ENCODE measurements at regions not wholly inside any gene's neighbourhood (a gene's known extent, or its start where the extent isn't known, plus 50 kb on each side); places are given as distances from the start of the nearest gene placed in this dataset.
"Not testable (repeated sequence)": the region's sequence is repeated elsewhere in the genome, so short reads cannot be mapped to it uniquely, and the experiment has no call there.

DNA sequence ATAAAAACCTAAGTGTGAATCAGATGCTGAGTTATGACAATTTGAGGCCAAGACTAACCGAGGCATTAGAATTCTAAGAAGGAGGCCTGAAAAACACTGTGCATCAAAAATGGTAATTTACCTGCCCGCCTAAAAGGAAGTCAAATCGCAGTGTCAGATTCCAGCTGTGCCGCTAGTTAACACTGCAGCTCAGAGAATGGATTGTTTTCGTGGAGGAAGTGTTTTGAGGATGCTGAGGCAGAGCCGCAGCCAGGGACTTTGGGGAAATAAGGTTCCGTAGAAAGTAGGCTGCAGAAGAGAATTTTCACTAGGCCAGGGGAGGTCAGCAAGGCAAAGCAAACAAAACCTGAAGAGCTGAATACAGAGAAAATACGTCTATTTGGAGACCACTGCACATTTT is 226.4 kb upstream of the ISL1 start:
- no peak for DNase-seq (ENCODE audit: low read depth in 4 of 6, low spot score in 6 of 6)
- Histone ChIP-seq H3K36me3 (ENCODE audit: control insufficient read depth, insufficient read depth, low read length) (no peaks in the 10 kb centered on the region), H3K9me3 (ENCODE audit: control insufficient read depth, insufficient read depth, low read length) (no peaks in the 10 kb centered on the region), H3K4me3 (ENCODE audit: low read depth, low read length) (no peak overlapping the region), H3K27me3 (ENCODE audit: control insufficient read depth, insufficient read depth, low read length) (no peaks in the 10 kb centered on the region), H3K4me1 (ENCODE audit: control insufficient read depth, insufficient read depth, low read length) (no peaks in the 10 kb centered on the region), H3K27ac (ENCODE audit: low read depth, low read length) (no peak overlapping the region)
- WGBS (ENCODE audit: insufficient coverage): 28% methylated on average over 5 of the region's 8 CpGs

DNA sequence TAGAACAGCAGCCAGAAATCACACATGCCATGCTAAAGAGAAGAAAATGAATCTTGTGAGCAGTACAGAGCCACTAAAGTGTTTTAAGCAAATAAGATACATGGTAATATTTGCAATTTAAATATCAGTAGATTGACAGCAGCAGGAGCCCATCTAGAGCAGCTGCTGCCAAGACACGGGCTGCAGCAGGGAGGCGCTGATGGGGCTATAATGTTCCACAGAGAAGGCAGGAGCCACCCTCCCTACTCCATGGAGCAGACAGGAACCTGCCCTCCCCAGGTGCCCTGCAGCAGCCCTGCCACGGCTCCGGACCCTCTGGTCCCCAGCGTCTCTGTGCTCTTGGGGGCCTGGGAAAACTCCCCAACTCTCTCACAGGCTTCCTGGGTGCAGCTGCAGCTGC is 224.1 kb upstream of the ISL1 start:
- no peaks in the 10 kb centered on the region for H3K9me3 ChIP-seq (ENCODE audit: control insufficient read depth, insufficient read depth, low read length)
- H3K4me3 ChIP-seq (ENCODE audit: low read depth, low read length): no peak overlapping the region
- no peaks in the 10 kb centered on the region for H3K36me3 ChIP-seq (ENCODE audit: control insufficient read depth, insufficient read depth, low read length)
- WGBS (ENCODE audit: insufficient coverage): 96% methylated on average over 5 of the region's 5 CpGs
- no peak for DNase-seq (ENCODE audit: low read depth in 4 of 6, low spot score in 6 of 6)
- no peak overlapping the region for H3K27ac ChIP-seq (ENCODE audit: low read depth, low read length)
- no peaks in the 10 kb centered on the region for H3K27me3 ChIP-seq (ENCODE audit: control insufficient read depth, insufficient read depth, low read length)
- no peaks in the 10 kb centered on the region for H3K4me1 ChIP-seq (ENCODE audit: control insufficient read depth, insufficient read depth, low read length)

GRCh38 chr5:51159606-51160005 is 223.6 kb upstream of the ISL1 start:
- no peaks in the 10 kb centered on the region for H3K27me3 ChIP-seq (ENCODE audit: control insufficient read depth, insufficient read depth, low read length)
- H3K9me3 ChIP-seq (ENCODE audit: control insufficient read depth, insufficient read depth, low read length): no peaks in the 10 kb centered on the region
- no peak overlapping the region for H3K27ac ChIP-seq (ENCODE audit: low read depth, low read length)
- no peaks in the 10 kb centered on the region for H3K36me3 ChIP-seq (ENCODE audit: control insufficient read depth, insufficient read depth, low read length)
- no peak for DNase-seq (ENCODE audit: low read depth in 4 of 6, low spot score in 6 of 6)
- H3K4me3 ChIP-seq (ENCODE audit: low read depth, low read length): no peak overlapping the region
- H3K4me1 ChIP-seq (ENCODE audit: control insufficient read depth, insufficient read depth, low read length): no peaks in the 10 kb centered on the region
- 94% methylated on average over 2 of the region's 2 CpGs for WGBS (ENCODE audit: insufficient coverage)

DNA sequence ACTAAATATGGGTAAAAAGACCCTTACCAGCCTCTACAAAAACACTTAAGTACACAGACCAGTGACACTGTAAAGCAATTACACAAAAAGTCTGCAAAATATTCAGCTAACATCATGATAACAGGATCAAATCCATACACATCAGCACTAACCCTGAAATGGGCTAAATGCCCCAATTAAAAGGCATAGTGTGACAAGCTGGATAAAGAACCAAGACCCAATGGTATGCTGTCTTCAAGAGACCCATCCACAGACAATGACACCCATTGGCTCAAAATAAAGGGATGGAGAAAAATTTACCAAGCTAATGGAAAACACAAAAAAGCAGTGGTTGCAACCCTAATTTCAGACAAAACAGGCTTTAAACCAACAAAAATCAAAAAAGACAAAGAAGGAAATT is 221.0 kb upstream of the ISL1 start:
- Histone ChIP-seq H3K4me3 (ENCODE audit: low read depth, low read length) (no peak overlapping the region), H3K27ac (ENCODE audit: low read depth, low read length) (no peak overlapping the region), H3K27me3 (ENCODE audit: control insufficient read depth, insufficient read depth, low read length) (no peaks in the 10 kb centered on the region), H3K9me3 (ENCODE audit: control insufficient read depth, insufficient read depth, low read length) (no peaks in the 10 kb centered on the region), H3K4me1 (ENCODE audit: control insufficient read depth, insufficient read depth, low read length) (no peaks in the 10 kb centered on the region), H3K36me3 (ENCODE audit: control insufficient read depth, insufficient read depth, low read length) (no peaks in the 10 kb centered on the region)
- no peak for DNase-seq (ENCODE audit: low read depth in 4 of 6, low spot score in 6 of 6)

DNA sequence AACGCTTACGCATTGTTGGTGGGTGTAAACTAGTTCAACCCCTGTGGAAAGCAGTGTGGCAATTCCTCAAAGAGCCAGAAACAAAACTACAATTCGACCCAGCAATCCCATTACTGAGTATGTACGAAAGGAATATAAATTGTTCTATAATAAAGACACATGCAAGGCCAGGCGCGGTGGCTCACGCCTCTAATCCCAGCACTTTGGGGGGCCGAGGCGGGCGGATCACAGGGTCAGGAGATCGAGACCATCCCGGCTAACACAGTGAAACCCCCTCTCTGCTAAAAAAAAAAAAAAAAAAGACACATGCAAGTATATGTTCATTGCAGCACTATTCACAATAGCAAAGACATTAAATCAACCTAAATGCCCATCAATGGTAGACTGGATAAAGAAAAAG is 217.6 kb upstream of the ISL1 start:
- not testable (repeated sequence) for H3K27ac ChIP-seq (ENCODE audit: low read depth, low read length); H3K36me3 ChIP-seq (ENCODE audit: control insufficient read depth, insufficient read depth, low read length); H3K4me3 ChIP-seq (ENCODE audit: low read depth, low read length); H3K4me1 ChIP-seq (ENCODE audit: control insufficient read depth, insufficient read depth, low read length); H3K27me3 ChIP-seq (ENCODE audit: control insufficient read depth, insufficient read depth, low read length); DNase-seq (ENCODE audit: low read depth in 4 of 6, low spot score in 6 of 6); H3K9me3 ChIP-seq (ENCODE audit: control insufficient read depth, insufficient read depth, low read length)
- WGBS (ENCODE audit: insufficient coverage): 100% methylated on average over 3 of the region's 12 CpGs

- no peak overlapping the region for H3K4me3 ChIP-seq (ENCODE audit: low read depth, low read length)
- no peaks in the 10 kb centered on the region for H3K9me3 ChIP-seq (ENCODE audit: control insufficient read depth, insufficient read depth, low read length)
- no peaks in the 10 kb centered on the region for H3K27me3 ChIP-seq (ENCODE audit: control insufficient read depth, insufficient read depth, low read length)
- no peak for DNase-seq (ENCODE audit: low read depth in 4 of 6, low spot score in 6 of 6)
- 44% methylated on average over 2 of the region's 7 CpGs for WGBS (ENCODE audit: insufficient coverage)
- no peaks in the 10 kb centered on the region for H3K36me3 ChIP-seq (ENCODE audit: control insufficient read depth, insufficient read depth, low read length)
- H3K4me1 ChIP-seq (ENCODE audit: control insufficient read depth, insufficient read depth, low read length): no peaks in the 10 kb centered on the region
- no peak overlapping the region for H3K27ac ChIP-seq (ENCODE audit: low read depth, low read length)
These were observed 210.2 kb upstream of the ISL1 start for GRCh38 chr5:51172903-51173626.

- DNase-seq (ENCODE audit: low read depth in 4 of 6, low spot score in 6 of 6): no peak
- no peak overlapping the region for H3K27ac ChIP-seq (ENCODE audit: low read depth, low read length)
- no peaks in the 10 kb centered on the region for H3K4me1 ChIP-seq (ENCODE audit: control insufficient read depth, insufficient read depth, low read length)
- no peaks in the 10 kb centered on the region for H3K27me3 ChIP-seq (ENCODE audit: control insufficient read depth, insufficient read depth, low read length)
- H3K36me3 ChIP-seq (ENCODE audit: control insufficient read depth, insufficient read depth, low read length): no peaks in the 10 kb centered on the region
- WGBS (ENCODE audit: insufficient coverage): no CpG with 5 or more reads among the region's 3 CpGs
- H3K9me3 ChIP-seq (ENCODE audit: control insufficient read depth, insufficient read depth, low read length): no peaks in the 10 kb centered on the region
- no peak overlapping the region for H3K4me3 ChIP-seq (ENCODE audit: low read depth, low read length)
These were observed 201.9 kb upstream of the ISL1 start for GRCh38 chr5:51181208-51181894.

DNA sequence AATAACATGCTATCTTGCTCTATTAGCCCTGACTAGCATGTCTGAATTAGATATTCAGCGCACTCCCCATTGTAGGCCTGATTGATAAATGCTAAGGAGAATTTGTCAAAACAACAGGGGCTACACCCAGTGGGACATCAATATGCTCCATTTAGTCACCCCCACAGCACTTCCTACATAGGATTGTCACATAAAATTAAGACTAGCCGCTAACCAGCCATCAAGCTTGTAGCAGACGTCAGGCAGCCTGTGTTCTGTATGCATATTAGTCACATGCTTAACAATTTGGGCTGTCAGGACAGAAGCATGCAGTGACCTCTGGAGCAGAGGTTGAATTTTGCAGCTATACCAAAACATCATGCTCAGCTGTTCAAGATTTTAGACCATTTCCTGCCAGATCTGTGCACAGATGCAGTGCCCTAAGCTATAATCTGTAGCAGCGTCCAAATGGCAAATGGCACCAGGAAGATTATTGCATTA is 197.4 kb upstream of the ISL1 start:
- H3K9me3 ChIP-seq (ENCODE audit: control insufficient read depth, insufficient read depth, low read length): no peaks in the 10 kb centered on the region
- H3K4me1 ChIP-seq (ENCODE audit: control insufficient read depth, insufficient read depth, low read length): no peaks in the 10 kb centered on the region
- WGBS (ENCODE audit: insufficient coverage): 36% methylated on average over 2 of the region's 4 CpGs
- no peaks in the 10 kb centered on the region for H3K27me3 ChIP-seq (ENCODE audit: control insufficient read depth, insufficient read depth, low read length)
- H3K4me3 ChIP-seq (ENCODE audit: low read depth, low read length): no peak overlapping the region
- no peak overlapping the region for H3K27ac ChIP-seq (ENCODE audit: low read depth, low read length)
- peak in 2 of 6 donors; percentile 17 to 75 for DNase-seq (ENCODE audit: low read depth in 4 of 6, low spot score in 6 of 6)
- no peaks in the 10 kb centered on the region for H3K36me3 ChIP-seq (ENCODE audit: control insufficient read depth, insufficient read depth, low read length)

GRCh38 chr5:51188001-51188591 is 195.2 kb upstream of the ISL1 start:
- Histone ChIP-seq H3K27me3 (ENCODE audit: control insufficient read depth, insufficient read depth, low read length) (no peaks in the 10 kb centered on the region), H3K4me3 (ENCODE audit: low read depth, low read length) (no peak overlapping the region), H3K4me1 (ENCODE audit: control insufficient read depth, insufficient read depth, low read length) (no peaks in the 10 kb centered on the region), H3K27ac (ENCODE audit: low read depth, low read length) (no peak overlapping the region), H3K36me3 (ENCODE audit: control insufficient read depth, insufficient read depth, low read length) (no peaks in the 10 kb centered on the region), H3K9me3 (ENCODE audit: control insufficient read depth, insufficient read depth, low read length) (no peaks in the 10 kb centered on the region)
- 25% methylated on average over 1 of the region's 6 CpGs for WGBS (ENCODE audit: insufficient coverage)
- peak in 1 of 6 donors; percentile 59 for DNase-seq (ENCODE audit: low read depth in 4 of 6, low spot score in 6 of 6)

- Histone ChIP-seq H3K36me3 (ENCODE audit: control insufficient read depth, insufficient read depth, low read length) (no peaks in the 10 kb centered on the region), H3K27ac (ENCODE audit: low read depth, low read length) (no peak overlapping the region), H3K27me3 (ENCODE audit: control insufficient read depth, insufficient read depth, low read length) (no peaks in the 10 kb centered on the region), H3K9me3 (ENCODE audit: control insufficient read depth, insufficient read depth, low read length) (no peaks in the 10 kb centered on the region), H3K4me1 (ENCODE audit: control insufficient read depth, insufficient read depth, low read length) (no peaks in the 10 kb centered on the region), H3K4me3 (ENCODE audit: low read depth, low read length) (no peak overlapping the region)
- WGBS (ENCODE audit: insufficient coverage): no CpG with 5 or more reads among the region's 2 CpGs
- peak in 1 of 6 donors; percentile 21 for DNase-seq (ENCODE audit: low read depth in 4 of 6, low spot score in 6 of 6)
These were observed 188.6 kb upstream of the ISL1 start for GRCh38 chr5:51194671-51195070.
